ENCODE measurements at regions not wholly inside any gene's neighbourhood (a gene's known extent, or its start where the extent isn't known, plus 50 kb on each side); places are given as distances from the start of the nearest gene placed in this dataset.

DNA sequence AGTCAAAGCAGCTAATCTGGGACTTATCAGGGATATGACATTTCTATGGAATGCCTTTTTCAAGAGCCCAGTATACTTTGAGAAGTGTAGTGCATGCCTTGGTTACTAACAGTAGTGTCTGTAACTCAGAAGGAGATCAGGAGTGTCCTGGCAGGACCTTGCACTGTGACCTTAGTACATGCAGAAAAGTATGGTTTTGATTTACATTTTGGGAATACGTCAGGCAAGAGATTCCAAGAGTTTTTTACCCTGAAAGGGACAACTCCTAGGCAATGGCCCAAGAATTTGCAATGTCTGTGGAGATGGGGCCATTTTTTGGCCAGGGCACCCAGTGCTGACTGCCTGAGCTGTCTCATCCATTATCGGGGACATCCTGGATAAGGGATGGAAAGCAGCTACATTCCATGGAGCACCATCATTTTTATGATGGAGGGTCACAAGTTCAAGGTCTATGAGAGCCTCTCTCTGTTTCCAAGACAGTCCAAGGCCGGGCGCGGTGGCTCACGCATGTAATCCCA is 80.2 kb downstream of the FAM50B start:
- TF ChIP-seq, protein P1, sequence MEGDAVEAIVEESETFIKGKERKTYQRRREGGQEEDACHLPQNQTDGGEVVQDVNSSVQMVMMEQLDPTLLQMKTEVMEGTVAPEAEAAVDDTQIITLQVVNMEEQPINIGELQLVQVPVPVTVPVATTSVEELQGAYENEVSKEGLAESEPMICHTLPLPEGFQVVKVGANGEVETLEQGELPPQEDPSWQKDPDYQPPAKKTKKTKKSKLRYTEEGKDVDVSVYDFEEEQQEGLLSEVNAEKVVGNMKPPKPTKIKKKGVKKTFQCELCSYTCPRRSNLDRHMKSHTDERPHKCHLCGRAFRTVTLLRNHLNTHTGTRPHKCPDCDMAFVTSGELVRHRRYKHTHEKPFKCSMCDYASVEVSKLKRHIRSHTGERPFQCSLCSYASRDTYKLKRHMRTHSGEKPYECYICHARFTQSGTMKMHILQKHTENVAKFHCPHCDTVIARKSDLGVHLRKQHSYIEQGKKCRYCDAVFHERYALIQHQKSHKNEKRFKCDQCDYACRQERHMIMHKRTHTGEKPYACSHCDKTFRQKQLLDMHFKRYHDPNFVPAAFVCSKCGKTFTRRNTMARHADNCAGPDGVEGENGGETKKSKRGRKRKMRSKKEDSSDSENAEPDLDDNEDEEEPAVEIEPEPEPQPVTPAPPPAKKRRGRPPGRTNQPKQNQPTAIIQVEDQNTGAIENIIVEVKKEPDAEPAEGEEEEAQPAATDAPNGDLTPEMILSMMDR (IDR thresholded peaks at IDR 0.05; ENCODE audit: low read depth, low read length, poor library complexity, severe bottlenecking): no peak
- TF ChIP-seq EZH2phosphoT487 (IDR thresholded peaks at IDR 0.05; ENCODE audit: borderline replicate concordance, low read length): no peak

Data from DOHH2 (cell line).